SK-N-SH (cell line): ENCODE measurements at regions not wholly inside any gene's neighbourhood (a gene's known extent, or its start where the extent isn't known, plus 50 kb on each side); places are given as distances from the start of the nearest gene placed in this dataset.

Experiments
- CTCF ChIA-PET: fragments of 300-600, 350-600 bp; formaldehyde crosslinking; extraction: SDS; loops from one replicate; lab custom pipeline; 2021; lab: Yijun Ruan, JAX
- POLR2A ChIA-PET: fragments of 350-600 bp; sonication (Branson Sonifier 250); formaldehyde crosslinking; extraction: SDS; loops from one replicate; lab custom pipeline; 2020; ENCODE audit warnings: antibody characterized with exemption, inconsistent platforms; lab: Yijun Ruan, JAX
- DNase-seq: peaks from one replicate; pipeline ENCODE4 v3.0.0; 2012
- H2AFZ ChIP-seq: fragments of 200-600 bp; sonication (generic); 2 replicates; pipeline ENCODE4 v1.8.1; 2016; ENCODE audit warnings: antibody characterized with exemption, mild to moderate bottlenecking, low read depth
- H3F3A ChIP-seq: fragments of 200-600 bp; sonication (generic); replicated peaks from 2 replicates; pipeline ENCODE3; 2016; ENCODE audit warnings: antibody characterized with exemption, mild to moderate bottlenecking; ENCODE audit not compliant: insufficient read depth
- H3K27ac ChIP-seq, 2 experiments: fragments of 200-500 bp in 1 of 2; fragments of 200-600 bp in 1 of 2; sonication (Bioruptor generic) in 1 of 2; sonication (generic), shearing (Covaris generic) in 1 of 2; 2 replicates each; pipeline versions ENCODE4 v1.5.1 to v1.6.1; 2014 to 2016; ENCODE audit warnings: low read depth in 2 of 2, inconsistent platforms in 1 of 2, low read length in 1 of 2, mild to moderate bottlenecking in 1 of 2, mixed read lengths in 1 of 2
- H3K27me3 ChIP-seq: fragments of 200-600 bp; sonication (generic), shearing (Covaris generic); 2 replicates; pipeline ENCODE4 v1.6.1; 2016; ENCODE audit warnings: mixed run types; ENCODE audit not compliant: insufficient read depth
- H3K36me3 ChIP-seq, 2 experiments: fragments of 200-500 bp in 1 of 2; fragments of 200-600 bp in 1 of 2; sonication (Bioruptor generic) in 1 of 2; sonication (generic) in 1 of 2; replicated peaks in 1 of 2; 2 replicates each; pipeline versions ENCODE3 to v1.5.1; 2014 to 2016; ENCODE audit warnings: low read length in 1 of 2, mild to moderate bottlenecking in 1 of 2; ENCODE audit not compliant: insufficient read depth in 2 of 2, control insufficient read depth in 1 of 2
- H3K4me1 ChIP-seq, 2 experiments: fragments of 200-500 bp in 1 of 2; fragments of 200-600 bp in 1 of 2; sonication (Bioruptor generic) in 1 of 2; sonication (generic), shearing (Covaris generic) in 1 of 2; 2 replicates each; pipeline versions ENCODE4 v1.5.1 to v1.6.1; 2014 to 2016; ENCODE audit warnings: low read depth in 1 of 2, low read length in 1 of 2, mixed run types in 1 of 2; ENCODE audit not compliant: insufficient read depth in 2 of 2, control insufficient read depth in 1 of 2
- H3K4me2 ChIP-seq: fragments of 200-600 bp; sonication (generic), shearing (Covaris generic); 2 replicates; pipeline ENCODE4 v1.6.1; 2017; ENCODE audit warnings: mixed run types
- H3K4me3 ChIP-seq, 2 experiments: fragments of 200-500 bp in 1 of 2; fragments of 200-600 bp in 1 of 2; sonication (Bioruptor generic) in 1 of 2; sonication (generic), shearing (Covaris generic) in 1 of 2; 2 replicates each; pipeline versions ENCODE4 v1.5.1 to v1.8.1; 2014 to 2016; ENCODE audit warnings: low read depth in 2 of 2, inconsistent platforms in 1 of 2, low read length in 1 of 2, mild to moderate bottlenecking in 1 of 2, mixed read lengths in 1 of 2, moderate library complexity in 1 of 2
- H3K79me2 ChIP-seq: fragments of 200-600 bp; sonication (generic); 2 replicates; pipeline ENCODE4 v1.8.1; 2017; ENCODE audit warnings: mild to moderate bottlenecking; ENCODE audit not compliant: insufficient read depth
- H3K9ac ChIP-seq: fragments of 200-600 bp; sonication (generic); 2 replicates; pipeline ENCODE4 v1.6.1; 2017; ENCODE audit warnings: mixed run types
- H3K9me2 ChIP-seq: fragments of 200-600 bp; sonication (generic); 2 replicates; pipeline ENCODE4 v1.6.1; 2017; ENCODE audit warnings: mixed run types
- H3K9me3 ChIP-seq: fragments of 200-600 bp; sonication (generic); 2 replicates; pipeline ENCODE4 v1.6.1; 2017; ENCODE audit warnings: mixed run types, mild to moderate bottlenecking, moderate library complexity
- H4K20me1 ChIP-seq: fragments of 200-600 bp; sonication (generic); 2 replicates; pipeline ENCODE4 v1.6.1; 2017; ENCODE audit warnings: mild to moderate bottlenecking, mixed run types; ENCODE audit not compliant: insufficient read depth
- CHD2 ChIP-seq: fragments of 150-350 bp; IDR thresholded peaks from 2 replicates; pipeline ENCODE4 v1.6.1; 2018; ENCODE audit warnings: low read length; ENCODE audit not compliant: partially characterized antibody
- CTCF ChIP-seq: fragments of 200-600 bp; sonication (generic); IDR thresholded peaks from 2 replicates; pipeline ENCODE4 v1.6.1; 2017; ENCODE audit warnings: antibody characterized with exemption, mild to moderate bottlenecking, moderate library complexity
- ELF1 ChIP-seq: IDR thresholded peaks from 2 replicates; pipeline ENCODE4 v1.4.0; 2012
- EP300 ChIP-seq, 2 experiments: IDR thresholded peaks; 2 replicates each; pipeline versions ENCODE4 v1.4.0 to v1.6.1; 2012; ENCODE audit warnings: borderline replicate concordance in 1 of 2, low read depth in 1 of 2, low read length in 1 of 2
- EZH2phosphoT487 ChIP-seq: fragments of 200-600 bp; sonication (generic); IDR thresholded peaks from 2 replicates; pipeline ENCODE4 v1.6.1; 2017; ENCODE audit warnings: low read depth, mixed run types, mild to moderate bottlenecking, antibody characterized with exemption, moderate library complexity, borderline replicate concordance
- FOXJ3 ChIP-seq: sonication (generic); formaldehyde crosslinking; IDR thresholded peaks from 2 replicates; pipeline ENCODE4 v1.5.1; 2020; ENCODE audit warnings: mild to moderate bottlenecking, missing genetic modification reagents
- IRF3 ChIP-seq: fragments of 150-350 bp; IDR thresholded peaks from 2 replicates; pipeline ENCODE4 v1.6.1; 2016; ENCODE audit warnings: mild to moderate bottlenecking, low read depth, low read length
- MEF2A ChIP-seq: IDR thresholded peaks from 2 replicates; pipeline ENCODE4 v1.4.0; 2012; ENCODE audit warnings: low read depth, borderline replicate concordance
- PBX3 ChIP-seq: IDR thresholded peaks from 2 replicates; pipeline ENCODE4; 2012
- POLR2AphosphoS5 ChIP-seq: IDR thresholded peaks from 2 replicates; pipeline ENCODE4 v1.6.1; 2012; ENCODE audit warnings: low read depth, low read length
- RFX5 ChIP-seq: IDR thresholded peaks from 2 replicates; pipeline ENCODE4 v1.6.1; 2012; ENCODE audit warnings: mild to moderate bottlenecking, improper control_type of control experiment, low read length
- RXRA ChIP-seq: IDR thresholded peaks from 2 replicates; pipeline ENCODE4 v1.4.0; 2012; ENCODE audit warnings: low read depth, mild to moderate bottlenecking, borderline replicate concordance
- SIN3A ChIP-seq: IDR thresholded peaks from 2 replicates; pipeline ENCODE4 v1.6.1; 2012; ENCODE audit warnings: low read depth, mild to moderate bottlenecking, low read length, moderate library complexity, borderline replicate concordance
- SMC3 ChIP-seq: IDR thresholded peaks from 2 replicates; pipeline ENCODE4 v1.6.1; 2012; ENCODE audit warnings: low read depth, low read length, improper control_type of control experiment
- TCF12 ChIP-seq: IDR thresholded peaks from 2 replicates; pipeline ENCODE4 v1.4.0; 2012
- TEAD4 ChIP-seq: IDR thresholded peaks from 2 replicates; pipeline ENCODE4 v1.4.0; 2012; ENCODE audit warnings: mild to moderate bottlenecking, borderline replicate concordance; ENCODE audit not compliant: insufficient read depth
- USF1 ChIP-seq: IDR thresholded peaks from 2 replicates; pipeline ENCODE4 v1.4.0; 2012; ENCODE audit warnings: low read depth, borderline replicate concordance
- USF2 ChIP-seq: fragments of 150-350 bp; IDR thresholded peaks from 2 replicates; pipeline ENCODE4 v1.6.1; 2017; ENCODE audit warnings: antibody characterized with exemption, low read length, low read depth, borderline replicate concordance
- WGBS: methylation state at CpG from one replicate; pipeline ENCODE4 v1.1.6; 2017; ENCODE audit warnings: low lambda C conversion rate; 5-methylcytosine and 5-hydroxymethylcytosine counted together

GRCh38 chr13:79674765-79675515, 194.0 kb downstream of the NDFIP2 start:
- peaks cover 14 to 28% of the 10 kb centered on the region in 2 experiments; a peak in 3 of 4 replicates for H3K4me1 ChIP-seq
- POLR2A ChIA-PET: interaction anchor here (0.6 to 1.2 kb wide), 4 partner anchors 17 to 666 kb away, joined by 3 read pairs; partner anchors contain the start of gene SPRY2

GRCh38 chr13:79673993-79674377, 193.0 kb downstream of the NDFIP2 start:
- POLR2A ChIA-PET: interaction anchor here (1.0 to 1.1 kb wide), 2 partner anchors 16 to 666 kb away, joined by 3 read pairs; no protein-coding TSS in a partner anchor
- TF ChIP-seq USF1 (no peak), USF2 (no peak), TCF12 (peak; percentile 91), EZH2phosphoT487 (no peak), PBX3 (peak; percentile 80), EP300 (IDR thresholded peaks at IDR 0.05; ENCODE audit: borderline replicate concordance in 1 of 2, low read depth in 1 of 2, low read length in 1 of 2) (peak; percentile 31 to 99; a peak in 3 of 4 replicates), ELF1 (no peak), FOXJ3 (CRISPR knock-in tag) (peak; percentile 74), SMC3 (no peak), CTCF (no peak), RXRA (no peak), TEAD4 (no peak), POLR2AphosphoS5 (peak; percentile 69; the same call in 1 of the 2 replicates), RFX5 (no peak), MEF2A (no peak), SIN3A (no peak), CHD2 (peak; percentile 73)

More at GRCh38 chr13:79674765-79675515, 194.0 kb downstream of the NDFIP2 start:
- H3K36me3 ChIP-seq: no peaks in the 10 kb centered on the region
- no peaks in the 10 kb centered on the region for H3K27me3 ChIP-seq
- H3K9ac ChIP-seq: no peak overlapping the region
- 87% methylated on average over 5 of the region's 5 CpGs for WGBS
- H4K20me1 ChIP-seq: no peaks in the 10 kb centered on the region
- H3K4me3 ChIP-seq: no peak overlapping the region
- H3K27ac ChIP-seq: peak overlapping the region in 1 of 2 experiments; percentile 97; a peak in 2 of 4 replicates
- no peaks in the 10 kb centered on the region for H3K9me2 ChIP-seq
- no peak overlapping the region for H3K4me2 ChIP-seq
- no peaks in the 10 kb centered on the region for H3K9me3 ChIP-seq
- no peak overlapping the region for H2AFZ ChIP-seq
- CTCF ChIA-PET: interaction anchor here (0.6 to 2.3 kb wide), 7 partner anchors 12 to 251 kb away, joined by 3 to 6 read pairs (median 3); no protein-coding TSS in a partner anchor
- DNase-seq: no peak
- H3F3A ChIP-seq: peaks cover 4% of the 10 kb centered on the region
- H3K79me2 ChIP-seq: no peaks in the 10 kb centered on the region
- no peak for TF ChIP-seq IRF3
- peak in 1 of 2 experiments; percentile 78; a peak in 2 of 4 replicates for TF ChIP-seq EP300 (IDR thresholded peaks at IDR 0.05; ENCODE audit: borderline replicate concordance in 1 of 2, low read depth in 1 of 2, low read length in 1 of 2)

More at GRCh38 chr13:79673993-79674377, 193.0 kb downstream of the NDFIP2 start:
- Histone ChIP-seq H3K27ac (peak overlapping the region in 1 of 2 experiments; percentile 97; a peak in 3 of 4 replicates), H2AFZ (no peak overlapping the region), H3K27me3 (no peaks in the 10 kb centered on the region), H3K9me2 (no peaks in the 10 kb centered on the region), H3K4me3 (no peak overlapping the region), H3K4me2 (no peak overlapping the region), H3F3A (peaks cover 4% of the 10 kb centered on the region), H3K36me3 (no peaks in the 10 kb centered on the region), H4K20me1 (no peaks in the 10 kb centered on the region), H3K9me3 (no peaks in the 10 kb centered on the region), H3K9ac (no peak overlapping the region), H3K4me1 (peaks cover 14 to 28% of the 10 kb centered on the region in 2 experiments; a peak in 3 of 4 replicates), H3K79me2 (no peaks in the 10 kb centered on the region)
- CTCF ChIA-PET: interaction anchor here (0.6 to 1.2 kb wide), 3 partner anchors 110 to 396 kb away, joined by 3 to 4 read pairs (median 3); no protein-coding TSS in a partner anchor
- WGBS: 49% methylated on average over 1 of the region's 1 CpG
- DNase-seq: peak; percentile 10
